Smooth muscle cell of the brain vasculature (primary cell): ENCODE measurements at regions not wholly inside any gene's neighbourhood (a gene's known extent, or its start where the extent isn't known, plus 50 kb on each side); places are given as distances from the start of the nearest gene placed in this dataset.
"Not testable (repeated sequence)": the region's sequence is repeated elsewhere in the genome, so short reads cannot be mapped to it uniquely, and the experiment has no call there.

ENCODE experiments used
- DNase-seq: peaks from one replicate; pipeline ENCODE4 v3.0.0-alpha.2; 2012; ENCODE audit warnings: low read depth, low spot score

DNA sequence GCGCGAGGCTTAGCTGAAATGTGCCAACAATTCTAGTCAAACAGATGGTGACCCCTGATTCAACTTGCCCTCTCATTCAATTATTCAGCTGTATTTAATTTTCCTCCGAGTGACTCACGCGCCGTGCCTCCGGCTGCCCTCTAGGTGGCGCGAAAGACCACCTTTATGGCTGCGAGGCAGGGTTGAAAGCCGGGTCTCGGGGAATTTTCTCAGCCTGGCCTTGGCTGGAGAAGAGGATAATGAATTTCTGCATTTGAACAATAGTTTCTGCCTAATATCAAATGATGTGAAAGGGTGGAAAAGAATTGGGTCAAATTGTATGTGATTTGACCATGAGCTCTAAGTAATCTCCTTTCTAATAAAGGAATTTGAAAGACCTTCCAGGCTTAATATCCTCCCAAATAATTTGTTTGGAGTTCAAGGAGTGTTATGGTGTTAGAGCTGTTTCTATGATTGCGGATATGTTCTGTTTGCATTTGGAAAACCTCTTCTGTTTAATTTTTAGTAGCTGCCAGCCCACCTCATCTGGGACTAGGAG, 310.9 kb downstream of the ZNF536 start:
- DNase-seq: peak; percentile 56

GRCh38 chr19:30682146-30682998, 310.2 kb downstream of the ZNF536 start:
- DNase-seq: no peak

- no peak for DNase-seq
Observed at GRCh38 chr19:30681162-30682100, 309.2 kb downstream of the ZNF536 start.

GRCh38 chr19:30680399-30680798, 308.2 kb downstream of the ZNF536 start:
- DNase-seq: not testable (repeated sequence)

GRCh38 chr19:30679789-30680188, 307.6 kb downstream of the ZNF536 start:
- DNase-seq: no peak

- DNase-seq: no peak
Observed at GRCh38 chr19:30679153-30679702, 307.0 kb downstream of the ZNF536 start.

- DNase-seq: no peak
Observed at GRCh38 chr19:30678168-30678567, 306.0 kb downstream of the ZNF536 start.

DNA sequence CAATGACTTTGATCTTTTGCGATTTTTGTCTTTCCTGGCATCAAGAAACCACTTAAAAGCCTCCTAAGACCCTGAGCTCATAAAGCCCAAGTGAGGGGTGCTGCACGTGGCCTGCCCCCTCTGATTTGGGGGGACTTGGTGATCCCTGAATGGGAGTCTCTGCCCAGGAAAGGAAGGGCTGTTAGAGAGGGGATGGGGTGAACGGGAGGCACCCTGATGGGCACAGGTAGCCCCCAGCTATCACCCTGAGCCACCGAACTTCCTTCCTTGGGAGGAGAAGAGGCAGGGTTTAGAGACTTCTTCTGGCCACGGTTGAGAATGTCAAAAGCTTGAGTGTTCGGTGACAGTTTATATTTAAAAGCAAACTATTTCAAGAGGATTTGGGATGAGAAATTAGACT, 305.5 kb downstream of the ZNF536 start:
- no peak for DNase-seq

DNA sequence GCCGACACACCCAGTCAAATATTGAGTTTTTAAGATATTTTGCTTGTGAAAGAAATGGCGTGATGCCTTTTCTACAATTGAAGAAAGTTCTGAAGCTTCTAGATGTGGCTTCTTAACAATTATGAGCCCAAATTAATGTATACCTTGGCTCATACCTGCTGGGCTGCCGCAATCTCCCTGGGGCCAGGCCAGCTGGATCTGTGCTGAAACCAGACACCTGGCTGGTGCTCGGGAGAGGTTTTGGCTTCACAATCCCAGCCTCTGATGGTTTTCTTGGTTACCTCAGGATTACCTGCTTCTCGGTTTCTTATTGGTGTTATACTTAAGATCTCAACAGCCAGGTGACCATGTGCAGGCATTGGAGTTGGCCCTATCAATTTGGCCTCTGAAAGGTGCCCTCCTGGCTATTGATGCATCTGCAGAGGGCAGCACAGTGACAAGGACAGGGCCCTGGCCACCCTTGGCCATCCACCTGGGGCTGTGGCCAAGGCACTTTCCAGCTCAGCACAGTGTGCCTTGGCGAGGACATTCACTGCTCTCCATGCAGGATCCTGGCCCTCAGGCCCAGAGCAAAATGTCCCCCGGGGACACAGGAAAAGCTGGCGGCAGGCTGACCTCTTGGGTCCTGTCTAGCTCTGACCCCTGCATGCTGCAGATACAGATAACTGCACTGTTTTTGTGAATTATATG, 305.0 kb downstream of the ZNF536 start:
- no peak for DNase-seq

DNA sequence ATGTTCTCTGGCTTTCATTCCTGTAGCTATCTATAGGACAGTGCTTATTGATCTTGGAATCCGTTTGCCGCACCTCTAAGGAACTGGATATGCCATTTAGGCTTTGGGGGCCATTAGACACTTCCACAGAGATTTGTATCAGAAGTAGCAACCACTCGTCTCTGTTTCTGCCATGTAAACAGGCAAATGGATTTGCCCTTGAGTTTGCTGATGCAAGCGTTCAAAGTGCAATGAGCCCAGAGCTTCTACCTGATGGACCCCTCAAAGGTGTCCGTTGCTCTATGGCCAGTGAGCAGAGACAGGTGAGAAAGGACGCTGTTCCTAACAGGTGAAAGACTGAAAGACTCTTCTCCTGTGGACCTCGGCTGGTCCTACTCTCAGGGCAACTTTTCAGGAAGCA, 302.9 kb downstream of the ZNF536 start:
- no peak for DNase-seq

DNA sequence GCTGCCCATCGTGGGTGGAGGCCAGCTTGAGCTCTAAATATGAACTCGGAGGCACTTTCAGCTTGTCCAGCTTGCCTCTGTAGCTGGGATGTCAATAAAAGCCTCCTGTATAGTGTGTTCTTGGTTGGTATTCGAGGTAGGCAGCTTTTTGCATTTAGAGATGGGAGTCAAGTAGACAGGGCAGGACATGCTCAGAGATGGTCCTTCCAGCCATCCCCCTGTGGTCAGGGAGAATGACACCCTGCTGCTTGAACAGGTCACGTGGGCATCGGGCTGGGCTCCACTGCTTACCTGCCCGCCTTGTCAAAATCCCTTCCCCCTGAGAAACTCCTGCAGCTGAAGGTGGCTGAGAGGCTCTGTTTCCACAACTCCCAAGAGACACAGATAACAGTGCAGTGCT, 302.5 kb downstream of the ZNF536 start:
- no peak for DNase-seq

DNA sequence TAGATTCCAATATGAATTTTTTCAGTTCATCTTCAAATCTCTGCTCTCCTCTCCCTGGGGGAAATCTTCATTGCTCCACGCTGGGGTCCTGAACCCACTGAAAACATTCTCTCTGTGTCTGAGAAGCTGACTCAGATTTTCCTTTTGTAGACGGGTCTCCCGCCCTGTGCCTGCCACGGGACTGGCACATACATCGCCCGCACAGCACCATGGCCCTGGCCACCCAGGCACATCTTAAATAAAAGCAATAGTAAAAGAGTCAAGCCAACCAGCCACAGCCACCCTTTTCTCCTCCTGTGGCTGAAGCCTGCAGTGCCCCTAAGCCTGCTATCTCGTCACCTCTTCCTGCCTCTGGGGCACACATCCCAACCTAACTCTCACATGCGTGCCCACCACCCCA, 301.2 kb downstream of the ZNF536 start:
- DNase-seq: no peak

- no peak for DNase-seq
Observed at GRCh38 chr19:30672926-30673325, 300.7 kb downstream of the ZNF536 start.

GRCh38 chr19:30671622-30672051, 299.5 kb downstream of the ZNF536 start:
- DNase-seq: no peak

GRCh38 chr19:30671367-30671619, 299.1 kb downstream of the ZNF536 start:
- no peak for DNase-seq

DNA sequence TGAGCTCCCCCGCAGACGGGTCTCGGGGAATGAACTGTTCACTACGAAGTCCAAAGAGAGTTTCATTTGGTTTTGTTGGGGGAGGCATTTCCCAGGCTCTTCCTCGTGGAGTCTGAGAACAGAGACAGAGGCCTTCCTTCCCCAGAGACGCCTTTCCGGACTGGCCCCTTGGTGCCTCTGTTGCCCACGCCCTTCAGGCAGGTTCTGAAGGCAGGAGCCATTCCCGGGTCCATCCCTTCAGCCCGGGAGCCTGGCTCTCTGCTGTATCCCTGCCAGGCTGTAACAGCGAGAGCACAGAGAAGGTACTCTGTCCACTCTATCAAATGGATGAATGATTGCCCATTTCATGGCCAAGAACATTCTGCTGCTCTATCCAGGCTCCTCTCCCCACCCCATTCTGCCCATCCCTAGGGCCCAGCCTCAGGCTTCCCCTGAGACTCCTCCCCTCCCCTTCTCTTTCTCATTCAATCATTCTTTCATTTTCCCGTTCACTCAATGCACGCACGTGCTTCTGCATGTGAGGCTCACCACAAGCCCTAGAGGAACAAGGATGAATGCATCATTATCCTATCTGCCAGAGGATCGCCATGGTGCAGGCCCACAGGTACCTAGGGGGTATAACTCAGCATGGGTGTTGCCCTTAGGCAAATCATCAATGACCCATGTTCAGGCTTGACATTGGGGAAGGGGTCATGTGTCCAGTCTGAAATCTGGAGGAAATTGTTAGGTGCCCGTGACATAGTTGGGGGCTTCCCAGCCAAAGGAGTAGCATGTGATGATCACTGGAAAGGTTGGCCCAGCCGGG, 298.6 kb downstream of the ZNF536 start:
- DNase-seq: no peak

GRCh38 chr19:30670011-30670329, 297.8 kb downstream of the ZNF536 start:
- DNase-seq: no peak

DNA sequence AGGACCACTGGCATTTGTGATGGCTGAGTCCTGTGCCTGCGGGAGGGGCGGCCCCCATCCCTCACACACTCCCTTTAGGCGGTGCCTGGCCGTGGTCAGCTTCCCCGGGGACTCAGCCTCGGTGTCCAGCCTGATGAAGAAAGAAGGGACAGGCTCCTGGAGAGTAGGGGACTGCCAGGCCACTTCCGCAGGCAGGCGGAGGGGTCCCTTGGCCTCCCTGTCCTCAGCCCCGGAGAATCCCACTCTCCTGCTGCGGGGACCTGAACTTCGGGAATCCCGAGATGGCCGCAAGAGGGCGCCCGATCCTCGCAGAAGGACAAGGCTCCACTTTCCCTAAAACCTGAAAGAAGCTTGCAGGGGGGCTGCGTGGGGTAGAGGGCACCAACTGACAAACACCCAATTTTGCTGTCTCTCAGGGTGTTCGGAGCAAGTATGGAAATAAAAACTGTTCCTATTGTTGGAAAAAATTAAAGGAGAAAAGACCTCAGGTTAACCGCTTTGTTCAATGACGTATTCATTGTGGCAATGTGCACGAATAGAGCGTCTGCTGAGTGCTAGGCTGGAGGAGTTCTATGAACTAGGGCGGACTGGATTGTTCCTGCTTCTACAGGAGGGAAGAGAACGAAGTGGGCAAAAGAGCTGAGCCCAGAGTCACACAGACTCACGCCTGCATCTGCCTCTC, 297.3 kb downstream of the ZNF536 start:
- DNase-seq: no peak

GRCh38 chr19:30668521-30669155, 296.5 kb downstream of the ZNF536 start:
- DNase-seq: no peak

- no peak for DNase-seq
Observed at GRCh38 chr19:30667746-30668145, 295.6 kb downstream of the ZNF536 start.
